ENCODE measurements at regions not wholly inside any gene's neighbourhood (a gene's known extent, or its start where the extent isn't known, plus 50 kb on each side); places are given as distances from the start of the nearest gene placed in this dataset.

- Mint-ChIP-seq H3K9me3 (no peaks in the 10 kb centered on the region), H3K36me3 (ENCODE audit: low read depth) (no peaks in the 10 kb centered on the region), H3K4me3 (no peak overlapping the region), H3K4me1 (no peaks in the 10 kb centered on the region), H3K27ac (no peak overlapping the region), H3K27me3 (peaks cover 9% of the 10 kb centered on the region)
- intact Hi-C loops (cut with micrococcal nuclease), result no loop called here
- POLR2A ChIA-PET, result no interaction called here
- ATAC-seq (ENCODE audit: low read depth) (no peak), DNase-seq (no peak)
- CTCF ChIA-PET, result no interaction called here
- no peak for TF ChIP-seq CTCF (IDR thresholded peaks at IDR 0.05)
Observed at GRCh38 chr1:217921126-217921904, 290.2 kb downstream of the SPATA17 start.

GRCh38 chr1:217924924-217925323 lies 293.8 kb downstream of the SPATA17 start:
- Mint-ChIP-seq H3K27me3 (peaks cover 9% of the 10 kb centered on the region), H3K4me3 (no peak overlapping the region), H3K9me3 (no peaks in the 10 kb centered on the region), H3K36me3 (ENCODE audit: low read depth) (no peaks in the 10 kb centered on the region), H3K27ac (no peak overlapping the region), H3K4me1 (no peaks in the 10 kb centered on the region)
- no peak for ATAC-seq (ENCODE audit: low read depth)
- no peak for TF ChIP-seq CTCF (IDR thresholded peaks at IDR 0.05)
- no peak for DNase-seq
- POLR2A ChIA-PET, result no interaction called here
- intact Hi-C loops (cut with micrococcal nuclease), result no loop called here
- CTCF ChIA-PET, result no interaction called here

DNA sequence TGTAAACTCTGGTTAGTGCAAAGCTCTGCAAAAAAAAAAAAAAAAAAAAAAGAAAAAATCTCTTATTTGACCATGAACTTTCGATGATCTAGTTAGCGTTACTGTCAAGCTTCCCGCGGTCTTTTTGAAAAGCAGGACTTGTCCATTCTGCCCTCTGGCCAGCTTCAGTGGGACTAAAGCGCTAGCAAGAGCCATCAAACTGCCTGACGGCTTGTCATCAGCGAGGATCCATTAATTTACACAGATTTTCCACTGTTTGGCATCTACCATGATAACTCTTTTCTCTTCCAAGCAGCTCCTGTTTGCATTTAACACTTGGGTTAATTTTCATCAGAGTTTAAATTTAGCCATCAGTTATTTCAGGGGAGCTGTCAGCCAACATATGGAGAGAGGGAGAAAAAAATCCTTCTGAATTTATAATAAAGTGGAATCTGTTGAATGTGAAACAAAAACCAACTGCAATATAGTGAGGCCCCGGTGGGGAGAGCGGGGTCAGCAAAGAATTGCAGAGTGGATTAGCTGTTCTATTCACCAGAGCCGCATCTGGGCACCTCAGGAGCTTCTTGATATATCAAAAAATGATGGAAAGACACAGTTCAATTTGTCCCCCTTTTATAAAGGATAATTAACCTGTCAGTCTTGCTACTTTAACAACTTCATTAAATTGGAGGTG lies 298.2 kb downstream of the SPATA17 start:
- DNase-seq (no peak), ATAC-seq (ENCODE audit: low read depth) (no peak)
- H3K36me3 Mint-ChIP-seq (ENCODE audit: low read depth), result no peaks in the 10 kb centered on the region
- no peak for TF ChIP-seq CTCF (IDR thresholded peaks at IDR 0.05)
- no peak overlapping the region for H3K4me3 Mint-ChIP-seq
- intact Hi-C loops (cut with micrococcal nuclease), result no loop called here
- CTCF ChIA-PET, result no interaction called here
- no peak overlapping the region for H3K27ac Mint-ChIP-seq
- H3K9me3 Mint-ChIP-seq, result no peaks in the 10 kb centered on the region
- peaks cover 6% of the 10 kb centered on the region for H3K27me3 Mint-ChIP-seq
- POLR2A ChIA-PET, result no interaction called here
- H3K4me1 Mint-ChIP-seq, result no peaks in the 10 kb centered on the region

- CTCF ChIA-PET, result no interaction called here
- Mint-ChIP-seq H3K4me3 (no peak overlapping the region), H3K36me3 (ENCODE audit: low read depth) (no peaks in the 10 kb centered on the region), H3K9me3 (no peaks in the 10 kb centered on the region), H3K27me3 (no peaks in the 10 kb centered on the region), H3K4me1 (no peaks in the 10 kb centered on the region), H3K27ac (no peak overlapping the region)
- no peak for ATAC-seq (ENCODE audit: low read depth)
- TF ChIP-seq CTCF (IDR thresholded peaks at IDR 0.05), result no peak
- intact Hi-C loops (cut with micrococcal nuclease), result no loop called here
- no peak for DNase-seq
- POLR2A ChIA-PET, result no interaction called here
Observed at GRCh38 chr1:217943361-217943760, 312.2 kb downstream of the SPATA17 start.

- no peaks in the 10 kb centered on the region for H3K36me3 Mint-ChIP-seq (ENCODE audit: low read depth)
- H3K27me3 Mint-ChIP-seq, result no peaks in the 10 kb centered on the region
- H3K4me1 Mint-ChIP-seq, result no peaks in the 10 kb centered on the region
- no peak overlapping the region for H3K4me3 Mint-ChIP-seq
- ATAC-seq (ENCODE audit: low read depth), result no peak
- DNase-seq, result no peak
- ChIA-PET CTCF (no interaction called here), POLR2A (no interaction called here)
- TF ChIP-seq CTCF (IDR thresholded peaks at IDR 0.05), result no peak
- no peaks in the 10 kb centered on the region for H3K9me3 Mint-ChIP-seq
- no peak overlapping the region for H3K27ac Mint-ChIP-seq
- intact Hi-C loops (cut with micrococcal nuclease), result no loop called here
Observed at GRCh38 chr1:217944550-217944949, 313.4 kb downstream of the SPATA17 start.
